Gastrocnemius medialis (tissue), 4 donors: ENCODE measurements at regions not wholly inside any gene's neighbourhood (a gene's known extent, or its start where the extent isn't known, plus 50 kb on each side); places are given as distances from the start of the nearest gene placed in this dataset.

Source experiments
- ATAC-seq, 2 donors: fragments of 150-250 bp; one replicate each; pipeline ENCODE4 v1.9.1; 2016
- DNase-seq, 2 donors: peaks; one replicate each; pipeline ENCODE4 v3.0.0-alpha.2; 2019
- H3K27ac ChIP-seq, 4 donors: fragments of 200-600 bp; sonication (generic); 1 replicate in 1 of 4; 2 replicates in 3 of 4; pipeline ENCODE4 v1.5.1; 2016 to 2018; ENCODE audit warnings: mild to moderate bottlenecking in 2 of 4, moderate library complexity in 1 of 4
- H3K27me3 ChIP-seq, 3 donors: fragments of 200-600 bp; sonication (generic) in 2 of 3; 1 replicate in 1 of 3; 2 replicates in 2 of 3; pipeline versions ENCODE4 v1.5.1 to v1.6.0; 2016 to 2019; ENCODE audit warnings: mild to moderate bottlenecking in 1 of 3, moderate library complexity in 1 of 3
- H3K36me3 ChIP-seq, 2 donors: fragments of 200-600 bp; sonication (generic) in 1 of 2; one replicate each; pipeline ENCODE4 v1.5.1; 2017 to 2018
- H3K4me1 ChIP-seq, 2 donors: fragments of 200-600 bp; sonication (generic) in 1 of 2; one replicate each; pipeline ENCODE4 v1.5.1; 2016 to 2017; ENCODE audit warnings: mild to moderate bottlenecking in 2 of 2
- H3K4me3 ChIP-seq, 4 donors: fragments of 200-600 bp; sonication (generic) in 3 of 4; 1 replicate in 1 of 4; 2 replicates in 3 of 4; pipeline ENCODE4 v1.5.1; 2016 to 2019; ENCODE audit warnings: mild to moderate bottlenecking in 2 of 4
- H3K9me3 ChIP-seq, 3 donors: fragments of 200-600 bp; sonication (generic) in 2 of 3; 1 replicate in 1 of 3; 2 replicates in 2 of 3; pipeline ENCODE4 v1.5.1; 2016 to 2019
- CTCF ChIP-seq, 5 experiments: fragments of 450-650 bp in 3 of 5; fragments of 200-600 bp in 2 of 5; sonication (generic) in 2 of 5; IDR thresholded peaks in 4 of 5; conservative IDR thresholded peaks in 1 of 5; 1 replicate in 4 of 5; 2 replicates in 1 of 5; pipeline ENCODE4 v1.5.1; 2016 to 2019; ENCODE audit warnings: antibody characterized with exemption in 5 of 5, mild to moderate bottlenecking in 3 of 5, moderate library complexity in 3 of 5
- POLR2A ChIP-seq, 2 donors: fragments of 450-650 bp; IDR thresholded peaks; one replicate each; pipeline ENCODE4 v1.6.1; 2017; ENCODE audit warnings: antibody characterized with exemption in 2 of 2, mild to moderate bottlenecking in 2 of 2, moderate library complexity in 2 of 2
- in situ Hi-C, 4 donors: fragments of 200-750 bp; cut with MboI; loops; one replicate each; pipeline versions ENCODE4 v1.15.0 to v1.8.0; 2017; ENCODE audit warnings: low sequenced_read_pairs in 4 of 4
- intact Hi-C: fragments of 100-400 bp; cut with DNase I; formaldehyde crosslinking; loops from one replicate; pipeline ENCODE4 v1.15.1; 2023; ENCODE audit warnings: low total_unique reads

- Histone ChIP-seq H3K27ac (no peak overlapping the region), H3K27me3 (peaks cover 0 to 6% (median 0%) of the 10 kb centered on the region in 3 donors), H3K4me3 (no peak overlapping the region), H3K4me1 (no peaks in the 10 kb centered on the region), H3K9me3 (no peaks in the 10 kb centered on the region), H3K36me3 (no peaks in the 10 kb centered on the region)
- no peak for DNase-seq
- intact Hi-C loops, result loop anchor here (5.0 kb wide), 1 partner anchor 159 kb away; the partner anchor contains the start of gene DAPK1
- in situ Hi-C loops, result loop anchor here in 1 of 4 donors (5.0 kb wide), 1 partner anchor 329 kb away; no protein-coding TSS in a partner anchor
- TF ChIP-seq CTCF (IDR thresholded peaks at IDR 0.05 in 4 of 5, conservative IDR thresholded peaks at IDR 0.05 in 1 of 5), result no peak
- TF ChIP-seq POLR2A (IDR thresholded peaks at IDR 0.05), result no peak
- no peak for ATAC-seq
Measured at GRCh38 chr9:87338088-87338989, 159.3 kb upstream of the DAPK1 start.

- no peak overlapping the region for H3K27ac ChIP-seq
- ATAC-seq (no peak), DNase-seq (no peak)
- H3K36me3 ChIP-seq, result no peaks in the 10 kb centered on the region
- in situ Hi-C loops (loop anchor here in 3 of 4 donors (5.0 to 10.0 kb wide), 2 partner anchors 322 to 324 kb away; no protein-coding TSS in a partner anchor), intact Hi-C loops (no loop called here)
- H3K9me3 ChIP-seq, result no peaks in the 10 kb centered on the region
- H3K27me3 ChIP-seq, result peaks cover 0 to 6% (median 0%) of the 10 kb centered on the region in 3 donors
- H3K4me3 ChIP-seq, result no peak overlapping the region
- TF ChIP-seq CTCF (IDR thresholded peaks at IDR 0.05 in 4 of 5, conservative IDR thresholded peaks at IDR 0.05 in 1 of 5) (no peak), POLR2A (IDR thresholded peaks at IDR 0.05) (no peak)
- H3K4me1 ChIP-seq, result no peaks in the 10 kb centered on the region
Measured at GRCh38 chr9:87340391-87340790, 157.3 kb upstream of the DAPK1 start.

- DNase-seq (peak in 1 of 2 donors; percentile 14), ATAC-seq (no peak)
- Histone ChIP-seq H3K27ac (no peak overlapping the region), H3K27me3 (peaks cover 0 to 3% (median 0%) of the 10 kb centered on the region in 3 donors), H3K36me3 (no peaks in the 10 kb centered on the region), H3K4me3 (no peak overlapping the region), H3K9me3 (no peaks in the 10 kb centered on the region), H3K4me1 (no peaks in the 10 kb centered on the region)
- in situ Hi-C loops, result loop anchor here in 3 of 4 donors (5.0 to 10.0 kb wide), 2 partner anchors 320 to 322 kb away; no protein-coding TSS in a partner anchor
- intact Hi-C loops, result no loop called here
- TF ChIP-seq POLR2A (IDR thresholded peaks at IDR 0.05) (no peak), CTCF (IDR thresholded peaks at IDR 0.05 in 4 of 5, conservative IDR thresholded peaks at IDR 0.05 in 1 of 5) (no peak)
Measured at GRCh38 chr9:87342743-87343142, 154.9 kb upstream of the DAPK1 start.

GRCh38 chr9:87343816-87344430 lies 153.7 kb upstream of the DAPK1 start:
- Histone ChIP-seq H3K27ac (no peak overlapping the region), H3K4me3 (no peak overlapping the region), H3K4me1 (no peaks in the 10 kb centered on the region), H3K36me3 (no peaks in the 10 kb centered on the region), H3K9me3 (no peaks in the 10 kb centered on the region), H3K27me3 (no peaks in the 10 kb centered on the region)
- intact Hi-C loops (no loop called here), in situ Hi-C loops (loop anchor here in 3 of 4 donors (5.0 to 10.0 kb wide), 2 partner anchors 318 to 321 kb away; no protein-coding TSS in a partner anchor)
- DNase-seq, result no peak
- TF ChIP-seq CTCF (IDR thresholded peaks at IDR 0.05 in 4 of 5, conservative IDR thresholded peaks at IDR 0.05 in 1 of 5), result no peak
- no peak for ATAC-seq
